Kidney (tissue), 13 donors: ENCODE measurements at regions not wholly inside any gene's neighbourhood (a gene's known extent, or its start where the extent isn't known, plus 50 kb on each side); places are given as distances from the start of the nearest gene placed in this dataset.

Experiments used
- DNase-seq, 5 donors: peaks; one replicate each; pipeline ENCODE4 v3.0.0-alpha.2; 2013 to 2020
- FAIRE-seq: peaks from 2 replicates; lab custom pipeline; 2012; peaks lifted over from hg19 to GRCh38; lab: Jason Lieb, UNC
- H3K27ac ChIP-seq, 2 donors: one replicate each; pipeline ENCODE4 v1.7.0; 2013; ENCODE audit warnings: low read depth in 2 of 2, low read length in 2 of 2, inconsistent platforms in 1 of 2
- H3K27me3 ChIP-seq: one replicate; pipeline ENCODE4 v1.7.1; 2013; ENCODE audit warnings: low read length, inconsistent platforms; ENCODE audit not compliant: control insufficient read depth, insufficient read depth
- H3K36me3 ChIP-seq, 3 donors: one replicate each; pipeline versions ENCODE4 v1.7.0 to v1.7.1; 2013; ENCODE audit warnings: low read length in 3 of 3, control low read depth in 1 of 3, inconsistent platforms in 1 of 3; ENCODE audit not compliant: insufficient read depth in 3 of 3, control insufficient read depth in 2 of 3
- H3K4me1 ChIP-seq, 3 donors: one replicate each; pipeline versions ENCODE4 v1.7.0 to v1.7.1; 2013; ENCODE audit warnings: low read length in 3 of 3, inconsistent platforms in 1 of 3, low read depth in 1 of 3; ENCODE audit not compliant: control insufficient read depth in 2 of 3, insufficient read depth in 2 of 3
- H3K4me3 ChIP-seq, 3 donors: one replicate each; pipeline versions ENCODE4 v1.7.0 to v1.8.1; 2013; ENCODE audit warnings: low read length in 3 of 3, control low read depth in 1 of 3, inconsistent platforms in 1 of 3
- H3K9ac ChIP-seq, 3 donors: one replicate each; pipeline versions ENCODE4 v1.7.0 to v1.7.1; 2013; ENCODE audit warnings: low read length in 3 of 3, control low read depth in 1 of 3, inconsistent platforms in 1 of 3
- H3K9me3 ChIP-seq, 3 donors: one replicate each; pipeline versions ENCODE4 v1.7.0 to v1.7.1; 2013; ENCODE audit warnings: low read length in 3 of 3, control low read depth in 1 of 3, inconsistent platforms in 1 of 3; ENCODE audit not compliant: control insufficient read depth in 2 of 3, insufficient read depth in 1 of 3
- CTCF ChIP-seq: IDR thresholded peaks from 3 replicates; pipeline ENCODE4 v1.5.1; 2012; ENCODE audit warnings: mild to moderate bottlenecking, moderate library complexity, borderline replicate concordance; ENCODE audit not compliant: insufficient read depth; ENCODE audit errors: extremely low read depth
- intact Hi-C: fragments of 100-400 bp; cut with DNase I; formaldehyde crosslinking; loops from one replicate; pipeline ENCODE4 v1.11.1; 2022
- donor health status: control.
- donor health status: control.
- donor health status: control.
- donor health status: control.
- donor health status: control.
- donor health status: DM: yes; HTN: yes; CAD: no.
- donor health status: Normal renal cell carcinoma (clear cell type).

DNA sequence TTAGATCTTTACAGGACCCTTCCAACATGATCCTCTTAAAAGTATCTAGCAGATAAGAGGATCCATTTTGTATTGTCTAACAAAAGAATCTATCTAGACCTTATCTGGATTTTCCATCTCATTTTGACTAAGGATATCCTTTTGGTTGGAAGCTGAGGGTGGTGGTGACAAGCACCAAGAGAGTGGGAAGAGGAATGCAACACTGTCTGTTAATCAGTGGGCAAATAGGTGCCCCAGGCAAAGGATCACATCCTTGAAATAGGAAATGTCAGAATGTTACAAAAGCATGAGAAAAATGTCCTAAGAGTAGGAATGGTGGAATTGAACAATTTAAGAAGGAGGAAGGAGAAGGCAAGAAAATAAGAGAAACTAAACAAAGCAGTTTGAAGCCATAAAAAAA, 420.7 kb upstream of the CNTN3 start:
- DNase-seq, result no peak
- intact Hi-C loops, result no loop called here
- H3K9me3 ChIP-seq, result no peaks in the 10 kb centered on the region
- no peak for FAIRE-seq
- H3K9ac ChIP-seq, result no peak overlapping the region
- no peak overlapping the region for H3K27ac ChIP-seq
- TF ChIP-seq CTCF, result no peak
- no peaks in the 10 kb centered on the region for H3K27me3 ChIP-seq
- H3K36me3 ChIP-seq, result no peaks in the 10 kb centered on the region
- H3K4me3 ChIP-seq, result no peak overlapping the region
- no peaks in the 10 kb centered on the region for H3K4me1 ChIP-seq

GRCh38 chr3:75042941-75043340, 428.5 kb upstream of the CNTN3 start:
- Histone ChIP-seq H3K9ac (no peak overlapping the region), H3K4me1 (no peaks in the 10 kb centered on the region), H3K36me3 (no peaks in the 10 kb centered on the region), H3K9me3 (peaks cover 0 to 7% (median 0%) of the 10 kb centered on the region in 3 donors), H3K4me3 (no peak overlapping the region), H3K27ac (no peak overlapping the region), H3K27me3 (no peaks in the 10 kb centered on the region)
- TF ChIP-seq CTCF, result no peak
- intact Hi-C loops, result no loop called here
- DNase-seq, result no peak
- no peak for FAIRE-seq

DNA sequence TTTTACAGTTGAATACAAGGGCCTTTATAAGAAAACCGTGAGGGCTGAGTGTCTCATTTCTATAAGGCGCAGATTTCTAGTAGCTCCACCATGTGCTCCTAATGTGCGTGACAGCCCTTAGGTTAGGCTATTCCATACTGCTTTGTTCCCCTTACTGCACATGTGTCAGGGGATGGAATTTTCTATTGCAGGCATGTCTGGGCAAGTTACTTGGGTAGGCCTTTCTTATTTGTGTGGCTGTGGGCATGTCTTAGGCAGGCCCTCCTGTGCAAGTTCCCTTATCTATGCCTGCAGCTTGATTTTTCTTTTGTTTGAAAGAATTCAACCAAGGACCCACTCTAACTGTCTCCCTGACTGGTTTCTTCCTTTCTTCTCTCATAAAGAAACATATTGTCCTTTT, 434.2 kb upstream of the CNTN3 start:
- no peak for DNase-seq
- FAIRE-seq, result no peak
- H3K4me3 ChIP-seq, result no peak overlapping the region
- H3K36me3 ChIP-seq, result no peaks in the 10 kb centered on the region
- H3K4me1 ChIP-seq, result no peaks in the 10 kb centered on the region
- intact Hi-C loops, result no loop called here
- no peak overlapping the region for H3K9ac ChIP-seq
- TF ChIP-seq CTCF, result no peak
- no peak overlapping the region for H3K27ac ChIP-seq
- H3K9me3 ChIP-seq, result no peaks in the 10 kb centered on the region
- no peaks in the 10 kb centered on the region for H3K27me3 ChIP-seq

DNA sequence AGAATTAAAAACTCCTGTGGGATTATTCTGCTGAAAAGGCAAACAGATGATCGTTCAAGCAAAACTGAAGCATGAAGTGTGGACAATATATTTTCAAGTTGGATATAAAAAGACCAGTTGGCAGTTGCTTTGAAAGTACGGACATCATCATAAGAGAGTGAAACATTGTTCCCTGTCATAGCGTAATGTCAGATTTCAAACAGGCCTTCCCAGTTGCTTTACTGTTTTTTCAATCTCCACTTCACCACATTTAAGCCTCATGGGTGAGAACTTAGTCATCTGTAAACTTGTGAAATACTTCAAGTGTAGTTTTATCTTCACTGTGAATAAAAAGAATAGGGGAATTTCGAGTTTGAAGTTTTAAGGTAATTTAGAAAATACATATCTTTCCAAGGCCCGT, 435.1 kb upstream of the CNTN3 start:
- intact Hi-C loops, result no loop called here
- no peak for TF ChIP-seq CTCF
- H3K27ac ChIP-seq, result no peak overlapping the region

More for the DNA sequence above, 435.1 kb upstream of the CNTN3 start:
- FAIRE-seq, result no peak
- no peaks in the 10 kb centered on the region for H3K9me3 ChIP-seq
- H3K4me1 ChIP-seq, result no peaks in the 10 kb centered on the region
- H3K9ac ChIP-seq, result no peak overlapping the region
- no peak overlapping the region for H3K4me3 ChIP-seq
- H3K36me3 ChIP-seq, result no peaks in the 10 kb centered on the region
- DNase-seq, result no peak
- no peaks in the 10 kb centered on the region for H3K27me3 ChIP-seq
